Fibroblast of skin of left biceps (primary cell): ENCODE measurements at regions not wholly inside any gene's neighbourhood (a gene's known extent, or its start where the extent isn't known, plus 50 kb on each side); places are given as distances from the start of the nearest gene placed in this dataset.
"Not testable (repeated sequence)": the region's sequence is repeated elsewhere in the genome, so short reads cannot be mapped to it uniquely, and the experiment has no call there.

Source experiments
- DNase-seq, 2 experiments: peaks; one replicate each; pipeline ENCODE4 v3.0.0-alpha.2; 2013; ENCODE audit warnings: low read depth in 2 of 2

DNA sequence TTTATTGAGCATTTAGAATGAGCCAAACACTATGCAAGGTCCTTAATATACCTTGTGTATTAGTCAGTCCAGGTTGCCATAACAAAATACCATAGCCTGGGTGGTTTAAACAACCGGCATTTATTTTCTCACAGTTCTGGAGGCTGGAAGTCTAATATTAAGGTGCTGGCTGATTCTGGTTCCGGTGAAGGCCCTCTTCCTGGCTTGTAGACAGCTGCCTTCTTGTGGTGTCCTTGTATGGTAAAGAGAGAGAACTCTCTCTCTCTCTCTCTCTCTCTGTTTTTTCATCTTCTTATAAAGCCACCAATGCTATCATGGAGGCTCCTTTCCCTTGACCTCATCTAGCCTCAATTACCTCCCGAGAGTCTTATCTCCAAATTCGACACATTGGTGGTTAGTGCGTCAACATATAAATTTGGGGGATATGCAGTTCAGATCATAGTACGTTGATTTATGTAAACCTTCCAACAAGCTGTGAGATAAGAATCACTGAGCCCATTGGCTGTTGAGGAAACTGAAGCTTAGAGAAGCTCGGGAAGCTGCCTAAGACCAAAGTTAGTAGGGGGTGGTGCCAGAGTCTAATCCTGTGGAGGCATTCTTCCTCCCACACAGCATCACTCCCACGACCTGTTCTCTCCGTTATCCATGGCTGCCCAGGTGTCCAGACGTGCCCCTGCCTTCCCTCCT, 298.0 kb upstream of the PROK2 start:
- no peak for DNase-seq

DNA sequence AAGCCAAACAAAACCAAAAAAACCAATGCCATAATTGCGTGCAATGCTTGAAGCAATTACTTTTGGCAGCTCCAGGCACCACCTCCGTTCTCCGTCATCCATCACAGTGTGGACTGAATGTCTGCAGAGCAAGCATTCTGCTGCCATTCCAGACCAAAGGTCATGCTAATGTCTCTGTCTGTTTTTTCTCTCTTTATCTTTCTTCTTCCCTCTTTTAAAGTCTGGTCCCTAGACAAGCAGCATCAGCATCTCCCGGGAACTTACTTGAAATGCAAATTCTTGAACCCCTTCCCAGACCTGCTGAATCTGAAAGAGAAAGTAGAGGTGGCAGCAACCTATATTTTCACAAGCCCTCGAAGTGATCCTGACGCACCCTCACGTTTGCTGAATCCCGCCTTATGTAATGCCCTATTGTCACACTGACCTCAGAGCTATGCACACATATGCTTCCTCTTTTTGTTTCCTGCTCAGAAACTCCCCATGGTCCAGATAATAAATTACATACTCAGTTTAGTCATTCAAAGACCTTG, 297.3 kb upstream of the PROK2 start:
- DNase-seq: no peak

DNA sequence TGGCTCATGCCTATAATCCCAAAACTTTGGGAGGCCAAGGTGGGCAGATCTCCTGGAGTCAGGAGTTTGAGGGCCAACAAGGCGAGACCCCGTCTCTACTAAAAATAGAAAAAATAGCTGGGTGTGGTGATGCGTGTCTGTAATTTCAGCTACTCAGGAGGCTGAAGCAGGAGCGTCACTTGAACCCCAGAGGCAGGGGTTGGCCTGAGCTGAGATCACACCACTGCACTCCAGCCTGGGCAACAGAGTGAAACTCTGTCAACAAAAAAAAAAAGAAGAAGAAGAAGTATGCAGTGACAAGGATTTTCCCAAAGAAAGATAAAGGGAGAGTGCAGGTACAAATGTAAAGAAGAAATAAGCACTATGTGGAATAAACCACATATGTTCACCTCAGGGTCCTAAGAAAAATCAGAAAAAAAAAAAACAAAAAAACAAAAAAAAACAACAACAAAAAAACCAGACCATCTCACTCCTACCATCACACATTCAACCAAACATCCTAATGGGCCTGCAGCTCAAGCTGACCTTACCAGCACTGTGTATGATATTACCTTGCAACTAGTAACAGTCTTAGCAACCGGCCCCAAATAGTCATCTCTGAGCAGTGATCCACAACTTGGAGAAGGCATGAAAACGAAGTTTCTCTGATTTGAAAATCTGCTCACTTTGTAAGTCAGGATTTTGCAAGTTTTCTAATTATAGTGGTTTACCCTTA, 296.7 kb upstream of the PROK2 start:
- no peak for DNase-seq

DNA sequence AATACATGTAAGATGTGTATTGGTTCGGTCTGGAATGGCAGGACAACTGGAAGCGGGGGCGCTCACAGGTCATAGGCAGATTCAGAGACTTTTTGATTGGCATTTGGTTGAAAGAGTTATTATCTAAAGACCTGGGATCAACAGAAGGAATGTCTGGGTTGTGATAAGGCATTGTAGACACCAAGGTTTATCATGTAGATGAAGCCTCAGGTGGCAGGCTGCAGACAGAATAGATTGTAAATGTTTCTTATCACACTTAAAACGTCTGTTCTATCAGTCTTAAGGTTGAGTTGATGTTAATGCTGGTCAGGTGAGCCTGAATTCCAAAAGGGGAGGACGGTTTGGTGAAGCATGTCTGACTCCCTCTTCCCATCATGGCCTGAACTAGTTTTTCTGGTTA, 295.9 kb upstream of the PROK2 start:
- DNase-seq: no peak

DNA sequence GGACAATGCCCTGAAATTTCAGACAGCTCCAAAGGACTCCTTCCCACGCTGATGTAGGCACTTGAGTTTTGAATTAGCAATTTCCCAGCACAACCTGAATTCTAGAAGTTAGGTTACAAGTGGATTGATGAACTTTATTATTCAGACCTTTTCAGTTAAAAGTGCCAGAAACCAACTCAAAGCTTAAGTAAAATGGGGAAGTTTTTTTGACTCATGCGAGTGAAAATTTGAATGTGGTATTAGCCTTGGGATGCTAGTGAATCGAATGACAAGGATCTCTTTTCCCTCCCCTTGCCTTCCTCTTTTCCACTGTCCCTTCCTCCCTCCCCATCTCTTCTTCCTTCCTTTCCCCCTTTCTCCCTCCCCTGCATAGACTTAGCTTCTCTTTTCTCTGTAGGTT, 295.1 kb upstream of the PROK2 start:
- no peak for DNase-seq

DNA sequence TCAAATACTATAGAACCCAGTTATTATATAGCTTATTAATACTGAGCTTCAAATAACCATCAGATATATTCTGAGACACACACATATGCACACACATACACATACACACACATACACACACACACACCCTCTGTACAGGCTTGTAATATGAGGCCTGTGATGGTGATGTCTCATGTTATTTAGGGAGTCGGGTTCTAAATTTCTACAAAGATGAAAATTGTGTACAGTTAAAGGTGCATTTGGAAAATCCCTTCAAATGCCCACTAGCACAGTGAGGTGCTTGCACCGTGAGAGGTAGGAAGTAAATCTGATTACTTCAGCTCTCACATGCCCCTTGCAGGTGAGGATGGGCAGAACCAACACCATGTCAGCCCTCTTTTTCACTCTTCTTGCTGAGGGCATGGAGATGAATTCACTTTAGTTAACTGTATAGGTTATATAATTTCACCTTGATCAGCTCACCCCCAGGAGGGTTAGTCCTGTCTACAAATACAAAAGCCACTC, 294.5 kb upstream of the PROK2 start:
- DNase-seq: no peak

DNA sequence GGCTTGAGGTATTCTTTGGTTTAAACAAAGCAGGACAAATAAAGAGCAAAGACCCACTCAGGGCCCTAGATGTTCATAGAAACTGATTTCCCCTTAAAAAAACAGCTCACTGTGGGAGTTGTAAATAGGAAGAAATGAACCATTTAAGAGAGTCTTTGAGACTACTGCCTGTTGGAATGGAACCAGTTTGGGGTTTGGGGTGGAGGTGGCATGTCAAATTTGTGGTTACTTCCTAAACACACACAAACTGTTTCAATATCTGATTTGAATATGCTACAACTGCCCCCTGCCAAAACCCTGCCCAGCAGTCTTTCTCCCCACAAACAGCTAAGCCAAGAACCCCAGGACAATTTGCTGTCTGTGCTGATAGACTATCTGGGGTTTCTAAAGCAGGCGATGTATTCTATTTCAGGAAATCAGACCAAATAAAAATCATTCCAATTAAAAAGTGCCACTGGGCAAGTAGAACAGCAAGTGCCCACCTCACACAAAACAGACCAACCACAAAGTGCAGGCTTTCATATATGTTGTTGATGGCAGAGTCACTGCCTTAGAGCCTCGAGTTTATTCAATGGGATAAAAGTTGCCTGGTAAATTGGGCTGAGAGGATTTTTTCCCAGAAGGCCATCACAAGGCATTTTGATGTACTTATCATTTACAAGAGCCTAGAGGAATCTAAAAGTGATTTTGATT, 293.9 kb upstream of the PROK2 start:
- no peak for DNase-seq

DNA sequence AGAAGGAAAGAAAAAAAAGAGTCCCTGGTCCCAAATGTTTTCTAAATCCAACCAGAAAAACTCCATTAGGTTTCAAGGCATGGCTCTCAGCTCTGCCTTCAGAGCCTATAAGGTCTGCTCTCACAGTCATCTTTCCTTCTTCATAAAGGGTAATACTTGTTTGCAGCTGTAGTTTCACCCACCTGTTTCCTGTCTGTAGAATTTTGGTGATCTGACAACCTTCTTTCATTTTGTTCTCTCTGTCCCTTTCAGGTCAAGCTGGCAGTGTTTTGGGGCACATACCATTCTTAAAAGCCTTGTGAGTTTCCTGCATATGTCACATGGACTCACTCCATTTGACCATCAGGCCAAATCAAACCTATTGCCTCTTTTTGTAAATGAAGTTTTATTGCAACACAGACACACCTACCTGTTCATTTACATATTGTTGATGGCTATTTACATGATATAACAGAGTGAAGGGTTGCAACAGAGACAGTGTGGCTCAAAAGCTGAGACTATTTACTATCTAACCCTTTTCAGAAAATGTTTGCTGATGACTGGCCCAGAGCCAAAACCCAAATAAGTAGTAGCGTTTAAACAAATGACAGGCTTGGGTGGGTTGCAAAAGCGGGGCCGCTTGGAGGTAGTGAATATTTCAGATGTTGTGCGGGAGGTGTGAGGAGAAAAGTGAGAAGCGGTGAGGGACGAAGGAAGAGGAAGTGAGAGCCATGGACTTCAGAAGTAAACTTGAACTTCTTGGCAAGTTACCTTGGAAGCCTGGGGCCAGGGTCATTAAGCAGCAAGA, 292.7 kb upstream of the PROK2 start:
- no peak for DNase-seq

DNA sequence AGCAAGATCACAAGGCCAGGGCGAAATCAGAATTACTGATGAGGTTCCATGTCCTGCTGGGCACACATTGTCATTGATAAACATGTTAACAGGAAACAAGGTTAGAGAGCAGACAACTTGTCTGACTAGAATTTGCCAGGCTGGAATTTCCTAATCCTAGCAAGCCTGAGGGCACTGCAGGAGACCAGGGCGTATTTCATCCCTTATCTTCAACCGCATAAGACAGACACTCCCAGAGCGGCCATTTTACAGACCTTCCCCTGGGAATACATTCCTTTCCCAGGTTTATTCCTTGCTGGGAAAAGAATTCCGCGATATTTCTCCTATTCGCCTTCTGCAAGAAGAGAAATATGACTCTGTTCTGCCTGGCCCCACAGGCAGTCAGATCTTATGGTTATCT, 290.9 kb upstream of the PROK2 start:
- not testable (repeated sequence) for DNase-seq

DNA sequence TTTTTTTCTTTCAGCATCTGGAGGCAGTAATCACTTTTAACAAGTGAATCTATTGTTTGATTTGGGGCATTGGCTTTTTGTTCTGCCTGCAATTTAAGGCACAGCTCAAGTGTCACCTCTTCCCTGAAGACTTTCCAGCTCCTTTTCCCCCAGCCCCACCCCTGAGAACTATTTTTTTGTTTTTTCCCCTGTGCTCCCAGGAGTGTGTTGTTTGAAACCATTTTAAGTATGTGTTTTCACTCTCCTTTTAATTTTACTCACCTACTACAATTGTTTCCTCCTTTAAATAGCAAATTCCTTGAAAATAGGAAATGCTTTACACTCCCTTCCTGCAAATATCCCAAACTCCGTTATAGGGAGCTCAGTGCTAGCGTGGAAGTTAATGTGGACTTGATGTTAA, 286.7 kb upstream of the PROK2 start:
- DNase-seq: no peak

DNA sequence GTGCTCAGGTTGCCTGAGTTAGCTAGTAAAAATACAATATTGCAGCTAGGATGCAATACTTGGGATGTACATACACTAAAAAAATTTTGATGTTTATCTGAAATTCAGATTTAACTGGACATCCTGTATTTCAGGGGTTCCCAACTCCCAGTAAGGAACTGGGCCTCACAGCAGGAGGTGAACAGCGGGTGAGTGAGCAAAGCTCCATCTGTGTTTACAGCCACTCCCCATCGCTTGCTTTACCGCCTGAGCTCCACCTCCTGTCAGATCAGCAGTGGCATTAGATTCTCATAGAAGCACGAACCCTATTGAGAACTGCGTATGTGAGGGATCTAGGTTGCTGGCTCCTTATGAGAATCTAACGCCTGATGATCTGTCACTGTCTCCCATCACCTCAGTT, 285.1 kb upstream of the PROK2 start:
- no peak for DNase-seq

DNA sequence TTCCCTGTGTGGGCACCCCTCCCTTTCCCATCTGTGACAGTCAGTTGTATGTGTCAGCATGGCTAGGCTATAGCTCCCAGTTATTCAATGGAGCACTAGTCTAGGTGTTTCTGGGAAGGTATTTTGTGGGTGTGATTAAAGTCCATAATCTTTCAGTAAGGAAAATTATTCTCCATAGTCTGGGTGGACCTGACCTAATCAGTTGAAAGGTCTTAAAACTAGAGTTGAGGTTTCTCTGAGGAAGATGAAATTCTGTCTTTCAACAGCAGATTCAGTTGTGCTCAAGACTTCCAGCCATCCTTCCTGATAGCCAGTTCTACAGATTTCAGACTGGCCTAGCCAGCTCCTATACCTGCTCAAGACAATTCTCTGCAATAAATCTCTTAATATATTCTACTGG, 284.6 kb upstream of the PROK2 start:
- DNase-seq: no peak

DNA sequence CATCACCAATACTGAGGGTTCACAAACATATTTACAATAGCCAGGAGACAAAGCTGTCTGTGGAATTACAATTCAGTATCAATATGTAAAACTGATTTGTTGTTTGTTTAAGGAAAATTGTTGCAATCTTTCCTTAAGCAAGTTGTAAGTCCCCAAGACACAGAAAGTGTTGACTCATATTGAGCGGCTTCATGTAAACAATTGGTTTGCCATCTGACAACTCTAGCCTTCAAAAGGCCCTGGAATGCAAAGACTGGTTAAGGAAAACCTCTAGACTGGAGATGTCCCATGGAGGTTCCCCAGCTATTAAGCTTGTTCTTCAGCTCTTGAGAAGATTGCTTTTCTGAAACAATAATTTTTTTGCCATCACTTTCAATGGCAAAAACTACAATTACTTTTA, 283.7 kb upstream of the PROK2 start:
- no peak for DNase-seq

DNA sequence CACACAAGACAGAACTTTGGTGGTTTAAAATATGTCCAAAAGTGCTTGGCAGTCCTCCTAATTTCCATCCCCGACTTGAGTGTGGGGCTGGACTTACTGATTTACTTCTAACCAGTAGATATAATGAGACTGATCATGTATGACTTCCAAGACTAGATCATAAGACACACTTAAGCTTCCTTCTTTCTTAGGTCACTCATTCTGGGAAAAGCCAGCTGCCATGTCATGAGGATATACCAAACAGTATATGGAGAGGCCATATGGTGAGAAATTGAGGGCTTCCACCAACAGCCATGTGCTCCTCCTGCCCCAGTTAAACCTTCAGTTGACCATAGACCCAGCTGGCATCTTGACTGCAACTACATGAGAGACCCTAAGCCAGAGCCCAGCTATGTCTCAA, 282.8 kb upstream of the PROK2 start:
- no peak for DNase-seq

DNA sequence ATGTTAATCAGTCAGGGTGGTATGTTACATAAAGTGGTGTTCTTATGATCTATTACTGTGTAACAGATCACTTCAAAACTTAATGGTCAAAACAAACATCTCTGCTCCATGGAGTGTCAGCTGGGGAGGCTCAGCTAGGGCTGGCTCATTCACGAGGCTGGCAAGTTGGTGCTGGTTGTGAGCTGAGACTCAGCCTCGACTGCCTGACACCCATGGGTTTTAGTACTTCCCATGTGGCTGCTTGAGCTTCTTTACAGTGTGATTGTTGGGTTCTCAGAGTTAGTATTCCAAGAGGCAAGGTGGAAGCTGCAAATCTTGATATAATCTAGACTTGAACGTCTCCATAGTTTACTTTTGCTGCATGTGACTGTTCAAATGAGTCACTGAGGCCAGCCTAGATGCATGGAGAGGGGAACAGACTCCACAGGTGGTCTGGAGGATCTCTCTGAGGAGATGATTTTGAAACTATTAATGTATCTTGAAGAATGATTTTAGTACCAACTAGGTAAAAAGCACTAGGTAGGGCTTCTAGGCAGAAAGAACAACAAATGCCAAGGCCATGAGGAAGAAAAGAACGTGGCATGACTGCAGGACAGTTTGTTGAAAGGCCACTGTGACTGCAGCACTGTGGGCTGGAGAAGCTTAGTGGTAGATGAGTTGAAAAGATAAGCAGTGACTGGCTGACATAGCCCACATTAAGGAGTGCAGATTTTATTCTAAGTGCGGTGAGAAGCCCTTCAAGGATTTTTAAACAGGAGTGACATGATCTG, 281.1 kb upstream of the PROK2 start:
- DNase-seq: no peak

DNA sequence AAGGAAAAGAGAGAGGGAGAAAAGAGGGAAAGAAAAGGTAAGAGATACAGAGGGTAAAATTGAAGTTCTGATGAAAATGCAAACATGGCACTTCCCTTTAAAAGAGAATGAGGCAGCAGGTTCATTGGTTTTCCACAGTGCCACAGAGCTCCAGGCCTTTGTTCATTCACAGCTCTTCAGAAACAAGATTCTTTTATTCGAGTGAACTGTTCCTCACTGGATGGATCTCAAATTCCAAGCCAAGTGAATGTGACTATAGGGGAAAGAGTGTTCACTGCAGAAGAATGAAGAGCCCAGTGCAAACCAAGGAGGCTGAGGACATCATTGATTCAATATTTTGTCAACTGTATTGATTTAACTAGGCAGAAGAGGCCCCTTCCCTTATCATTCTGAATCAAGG, 280.3 kb upstream of the PROK2 start:
- no peak for DNase-seq

DNA sequence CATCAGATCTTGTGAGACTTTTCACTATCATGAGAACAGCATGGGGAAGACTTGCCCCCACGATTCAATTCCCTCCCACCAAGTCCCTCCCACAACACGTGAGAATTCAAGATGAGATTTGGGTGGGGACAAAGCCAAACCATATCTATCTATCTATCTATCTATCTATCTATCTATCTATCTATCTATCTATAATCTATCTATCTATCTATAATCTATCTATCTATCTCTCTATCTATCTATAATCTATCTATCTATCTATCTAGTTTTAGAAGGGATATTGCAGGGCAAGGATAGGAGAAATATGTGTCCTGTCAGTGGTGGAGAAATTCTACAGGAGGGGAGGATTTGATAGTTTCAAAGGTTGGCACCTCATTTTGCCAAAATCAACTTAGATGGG, 279.8 kb upstream of the PROK2 start:
- DNase-seq: not testable (repeated sequence)

DNA sequence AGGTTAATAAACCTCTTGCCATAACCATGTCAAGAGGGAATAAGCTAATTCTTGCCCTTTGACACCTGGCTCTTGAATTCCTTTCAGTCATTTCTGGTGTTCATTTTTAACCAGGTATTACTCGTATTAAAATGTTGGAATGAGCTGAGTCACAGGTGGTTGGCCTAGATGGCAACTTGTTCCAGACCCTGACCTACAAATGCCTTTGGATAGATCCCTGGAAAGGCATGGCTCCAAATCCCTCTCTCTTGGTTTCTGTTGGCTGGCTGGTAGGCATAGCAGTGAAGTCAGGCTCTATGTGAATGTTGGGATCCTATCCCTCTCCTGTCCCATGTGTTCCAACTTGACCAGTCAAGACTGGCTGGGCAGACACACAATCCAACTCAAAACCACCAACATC, 277.1 kb upstream of the PROK2 start:
- DNase-seq: no peak

DNA sequence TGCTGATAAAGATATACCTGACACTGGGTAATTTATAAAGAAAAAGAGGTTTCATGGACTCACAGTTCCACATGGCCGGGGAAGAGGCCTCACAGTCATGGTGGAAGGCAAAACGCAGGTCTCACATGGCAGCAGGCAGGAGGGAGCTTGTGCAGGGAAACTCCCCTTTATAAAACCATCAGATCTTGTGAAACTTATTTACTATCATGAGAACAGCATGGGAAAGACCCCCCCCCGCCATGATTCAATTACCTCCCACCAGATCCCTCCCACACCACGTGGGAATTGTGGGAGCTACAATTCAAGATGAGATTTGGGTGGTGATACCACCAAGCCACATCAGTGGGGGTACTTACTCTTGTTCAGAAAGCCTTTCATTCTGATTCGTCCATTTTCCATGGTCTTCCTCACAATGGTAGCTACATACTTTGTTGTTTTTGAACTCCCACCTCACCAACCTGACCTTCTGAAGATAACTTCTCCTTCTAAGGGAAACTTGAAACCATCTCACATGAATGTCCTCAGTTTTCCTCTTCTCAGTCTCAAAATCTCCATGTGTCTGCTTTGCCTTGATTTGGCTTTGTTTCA, 275.6 kb upstream of the PROK2 start:
- DNase-seq: no peak

DNA sequence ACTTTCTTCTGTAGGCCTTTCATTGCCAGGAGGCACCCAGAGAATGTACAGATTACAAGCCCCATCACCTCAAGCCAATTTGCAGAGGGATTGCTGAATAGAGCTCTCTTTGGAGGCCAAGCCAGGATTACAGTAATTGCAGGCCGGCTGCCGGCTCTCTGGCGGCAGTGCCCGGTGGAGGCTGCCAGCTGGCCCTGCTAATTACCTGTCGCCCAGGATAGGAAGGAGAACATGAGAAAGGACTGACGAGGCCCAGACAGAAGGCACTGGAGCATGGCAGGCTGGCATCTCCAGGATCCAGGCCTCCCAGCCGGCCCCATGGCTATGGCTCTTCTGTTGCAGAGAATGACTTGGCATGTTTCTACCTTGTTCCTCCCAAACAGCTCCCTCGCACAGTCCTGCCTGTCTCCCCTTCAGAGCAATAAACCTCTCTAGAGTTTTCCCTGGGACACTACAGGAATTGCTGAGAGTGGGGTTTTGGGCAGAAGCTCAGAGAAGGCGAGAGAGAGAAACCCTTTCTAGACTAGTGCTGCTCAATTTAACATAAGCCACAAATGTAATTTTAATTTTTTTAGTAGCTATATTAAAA, 273.6 kb upstream of the PROK2 start:
- no peak for DNase-seq
